Occipital lobe (tissue), 1 donor: ENCODE measurements at regions not wholly inside any gene's neighbourhood (a gene's known extent, or its start where the extent isn't known, plus 50 kb on each side); places are given as distances from the start of the nearest gene placed in this dataset.

ENCODE experiments used
- DNase-seq: peaks from one replicate; lab custom pipeline; 2025; lab: John Stamatoyannopoulos, UW

GRCh38 chr21:23789864-23790263 is 1817.4 kb downstream of the MRPL39 start:
- DNase-seq, result no peak

GRCh38 chr21:23780326-23780725 is 1827.0 kb downstream of the MRPL39 start:
- no peak for DNase-seq

- DNase-seq, result no peak
Observed at GRCh38 chr21:23743821-23744220, 1863.5 kb downstream of the MRPL39 start.

- no peak for DNase-seq
Observed at GRCh38 chr21:23740463-23740862, 1866.8 kb downstream of the MRPL39 start.

DNA sequence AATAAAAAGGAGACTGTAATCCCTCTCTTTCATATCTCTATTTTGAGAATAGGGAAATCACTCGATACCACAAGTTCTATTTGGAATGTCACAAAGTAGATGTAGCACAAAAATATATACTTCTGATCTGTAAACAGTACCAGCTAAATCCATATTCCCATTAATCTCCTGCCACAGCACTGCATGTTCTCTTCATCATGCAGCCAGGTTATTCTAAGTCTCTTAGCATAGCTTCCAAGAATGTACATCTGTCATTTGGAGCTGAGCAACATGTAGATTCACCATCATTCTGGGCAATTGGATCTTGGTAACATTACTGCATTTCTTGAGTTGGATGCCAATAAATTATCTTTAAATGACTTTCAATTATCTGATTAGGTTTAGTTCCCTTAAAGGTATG is 1874.5 kb downstream of the MRPL39 start:
- no peak for DNase-seq

DNA sequence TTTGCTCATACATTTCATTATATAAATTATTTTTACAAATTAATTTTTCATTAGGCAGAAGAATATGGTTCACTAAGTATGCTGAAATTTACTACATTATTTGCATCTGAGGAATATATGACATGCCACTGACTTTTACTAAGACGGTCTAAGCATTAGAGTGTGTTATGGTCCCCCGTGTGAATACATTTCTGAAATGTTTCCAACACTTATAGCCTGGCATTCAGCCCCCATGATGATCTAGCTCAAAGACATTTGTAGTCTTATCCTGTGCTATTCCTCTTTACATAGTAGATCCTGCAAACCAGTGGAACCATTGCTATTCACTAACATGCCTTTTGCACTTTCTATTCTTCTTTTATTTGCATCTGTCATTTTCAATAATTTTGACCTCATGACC is 1878.0 kb downstream of the MRPL39 start:
- no peak for DNase-seq

GRCh38 chr21:23725576-23725975 is 1881.7 kb downstream of the MRPL39 start:
- no peak for DNase-seq

- no peak for DNase-seq
Observed at GRCh38 chr21:23718446-23719285, 1888.6 kb downstream of the MRPL39 start.

- DNase-seq, result no peak
Observed at GRCh38 chr21:23712166-23712565, 1895.1 kb downstream of the MRPL39 start.

GRCh38 chr21:23706431-23706830 is 1900.8 kb downstream of the MRPL39 start:
- DNase-seq, result no peak

GRCh38 chr21:23699402-23699801 is 1907.9 kb downstream of the MRPL39 start:
- no peak for DNase-seq

- no peak for DNase-seq
Observed at GRCh38 chr21:23698619-23699018, 1908.7 kb downstream of the MRPL39 start.

- DNase-seq, result no peak
Observed at GRCh38 chr21:23695443-23695842, 1911.8 kb downstream of the MRPL39 start.

GRCh38 chr21:23694390-23694789 is 1912.9 kb downstream of the MRPL39 start:
- no peak for DNase-seq

GRCh38 chr21:23690316-23690715 is 1917.0 kb downstream of the MRPL39 start:
- DNase-seq, result no peak

DNA sequence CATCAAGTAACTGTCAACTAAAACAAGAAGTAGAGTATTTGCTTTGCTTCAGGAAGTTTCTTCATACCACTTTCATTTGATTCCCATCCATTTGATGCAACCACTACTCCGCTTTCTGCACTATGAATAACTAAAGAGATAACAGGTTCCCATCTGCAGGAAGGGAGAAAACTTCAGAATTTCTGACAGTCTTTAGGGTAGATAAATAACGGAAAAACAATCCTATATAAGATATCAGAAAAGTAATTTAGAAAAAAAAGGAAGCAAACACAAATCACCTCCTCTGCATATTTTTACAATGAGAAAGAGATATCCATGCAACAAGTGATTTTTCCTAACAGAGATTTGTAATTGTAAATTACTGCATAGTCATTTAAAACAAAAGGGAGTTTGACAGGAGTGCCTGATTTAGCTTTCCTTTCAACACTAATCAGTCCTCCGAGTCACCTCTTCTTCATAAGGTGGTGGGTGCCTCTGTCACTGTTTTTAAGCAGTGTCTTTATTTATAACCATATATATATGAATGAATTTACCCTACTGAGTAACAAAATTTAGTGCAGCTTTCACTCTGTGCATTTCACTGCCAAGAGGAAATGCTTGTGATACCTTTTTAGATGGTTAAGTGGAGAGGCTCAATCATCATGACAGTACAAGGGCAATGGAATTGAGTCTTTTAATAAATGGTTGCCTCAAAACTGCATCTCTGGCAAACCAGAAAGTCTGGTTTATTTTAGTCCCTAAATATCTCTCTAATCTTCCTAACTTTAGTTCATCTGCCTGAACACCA is 1920.4 kb downstream of the MRPL39 start:
- DNase-seq, result no peak

DNA sequence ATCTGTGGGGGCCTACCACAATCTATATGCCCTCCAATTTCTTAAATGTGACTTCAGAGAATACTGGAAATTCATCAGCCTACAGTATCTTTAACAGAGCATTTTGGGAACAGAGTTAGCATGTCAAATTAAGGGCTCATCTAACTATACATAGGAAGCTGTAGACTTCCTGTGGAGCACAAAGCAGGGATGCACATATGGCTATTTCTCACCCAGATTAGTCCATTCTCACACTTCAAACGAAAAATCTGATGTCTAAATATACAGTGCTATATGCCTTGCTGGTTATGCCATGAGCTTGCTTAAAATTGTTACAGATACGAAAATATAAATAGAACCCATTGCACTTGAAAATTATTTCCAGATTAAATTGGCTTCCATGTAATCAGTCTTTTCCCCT is 1922.8 kb downstream of the MRPL39 start:
- DNase-seq, result no peak

GRCh38 chr21:23664193-23664694 is 1943.0 kb downstream of the MRPL39 start:
- no peak for DNase-seq

DNA sequence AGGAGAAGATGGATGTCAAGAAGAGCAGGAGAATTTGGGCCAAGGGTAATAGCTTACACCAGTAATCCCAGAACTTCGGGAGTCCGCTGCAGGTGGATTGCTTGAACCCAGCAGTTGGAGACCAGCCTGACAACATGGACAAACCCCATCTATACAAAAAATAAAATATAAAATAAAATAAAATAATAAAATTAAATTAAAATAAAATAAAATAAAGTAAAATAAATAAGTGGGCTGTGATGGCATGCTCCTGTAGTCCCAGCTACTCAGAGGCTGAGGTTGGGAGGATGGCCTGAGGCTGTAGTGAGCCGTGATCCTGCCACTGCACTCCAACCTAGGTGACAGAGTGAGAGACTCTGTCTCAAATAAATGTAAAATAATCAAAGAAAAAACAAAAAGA is 1946.7 kb downstream of the MRPL39 start:
- no peak for DNase-seq

DNA sequence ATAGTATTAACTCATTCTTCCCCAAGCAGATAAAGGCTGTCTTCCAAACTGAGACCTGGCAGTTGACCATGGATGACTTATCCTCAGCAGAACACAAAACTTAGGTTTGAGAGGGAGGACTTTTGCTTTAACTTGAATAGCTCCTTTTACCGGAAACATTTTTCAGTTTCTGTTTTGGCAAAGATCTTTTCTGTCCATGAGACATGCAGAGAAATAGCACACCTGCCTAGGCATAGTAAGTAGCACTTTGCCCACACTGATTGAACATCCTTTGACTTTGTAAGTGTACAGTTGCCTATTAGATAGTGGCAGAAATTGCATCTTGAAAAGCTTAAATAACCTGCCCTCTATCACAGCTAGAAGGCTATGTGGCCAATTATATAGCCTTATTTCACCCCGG is 1962.5 kb downstream of the MRPL39 start:
- no peak for DNase-seq

DNA sequence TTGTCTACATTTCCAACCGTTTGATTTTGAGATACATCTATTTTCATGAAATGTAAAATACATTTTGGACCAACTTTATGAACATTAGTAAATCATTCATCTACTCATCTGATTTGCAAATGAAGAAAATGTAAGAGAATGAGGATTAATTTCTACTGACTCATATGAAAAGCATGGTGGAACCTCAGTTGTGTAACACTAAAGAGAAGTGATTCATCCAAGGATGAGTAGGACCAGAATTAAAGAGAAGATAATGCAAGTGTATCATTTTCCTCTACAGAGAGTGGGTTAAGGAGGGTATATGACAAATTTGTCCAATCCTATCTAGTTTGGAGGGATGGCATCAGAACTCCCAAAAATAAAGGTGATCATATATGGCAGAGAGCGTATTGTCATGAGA is 1967.6 kb downstream of the MRPL39 start:
- no peak for DNase-seq

DNA sequence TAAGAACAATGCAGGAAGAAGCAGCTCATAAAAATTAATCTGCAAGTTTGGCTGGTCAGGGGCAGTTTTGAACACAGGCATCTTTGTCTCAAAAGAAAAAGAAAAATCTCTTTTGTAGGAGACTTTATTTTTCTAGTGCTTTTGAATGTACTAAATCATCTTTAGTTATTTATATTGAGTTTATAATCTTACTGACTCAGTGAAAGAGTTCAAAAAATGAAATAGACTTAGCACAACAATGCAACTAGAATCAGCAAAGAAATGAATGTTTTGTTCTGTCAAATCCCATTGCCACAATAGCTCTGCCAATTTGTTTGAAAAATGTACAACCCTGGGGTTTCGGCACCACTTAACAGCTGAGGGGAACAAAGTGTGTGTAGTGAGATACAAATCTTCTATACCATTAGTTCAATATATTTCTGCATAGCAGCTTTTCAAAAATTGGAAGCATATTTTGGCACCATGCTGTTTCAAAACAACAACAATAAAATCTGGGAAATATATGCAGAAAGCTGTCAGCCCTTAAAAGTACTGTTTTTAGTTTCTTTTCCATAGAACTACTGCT is 1969.1 kb downstream of the MRPL39 start:
- DNase-seq, result no peak
